GM18517 (cell line): ENCODE measurements at regions not wholly inside any gene's neighbourhood (a gene's known extent, or its start where the extent isn't known, plus 50 kb on each side); places are given as distances from the start of the nearest gene placed in this dataset.

Experiments used
- ATAC-seq: cut with Tn5 transposase; IDR thresholded peaks from one replicate; pipeline ENCODE4 v1.9.1; 2021; ENCODE audit warnings: mild to moderate bottlenecking, moderate library complexity; ENCODE audit not compliant: unreplicated experiment

DNA sequence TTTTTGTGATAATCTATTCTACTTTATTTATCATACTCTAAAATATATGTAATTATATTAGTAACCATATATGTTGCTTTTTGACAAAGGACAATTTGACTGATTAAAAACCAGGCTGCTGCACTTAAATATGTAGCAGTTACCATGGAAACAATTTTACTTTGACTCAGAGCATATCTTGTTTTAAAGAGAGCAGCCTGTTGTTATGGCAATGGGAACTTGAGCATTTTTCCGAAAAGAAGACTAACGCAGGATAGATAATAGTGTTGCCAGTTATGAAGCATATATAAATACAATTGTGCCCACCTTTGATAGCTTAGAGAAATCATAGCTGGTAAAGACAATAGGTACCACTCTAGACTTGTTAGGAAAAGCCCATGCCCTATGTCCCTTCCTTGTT is 283.0 kb downstream of the GASK1B start:
- no peak for ATAC-seq

DNA sequence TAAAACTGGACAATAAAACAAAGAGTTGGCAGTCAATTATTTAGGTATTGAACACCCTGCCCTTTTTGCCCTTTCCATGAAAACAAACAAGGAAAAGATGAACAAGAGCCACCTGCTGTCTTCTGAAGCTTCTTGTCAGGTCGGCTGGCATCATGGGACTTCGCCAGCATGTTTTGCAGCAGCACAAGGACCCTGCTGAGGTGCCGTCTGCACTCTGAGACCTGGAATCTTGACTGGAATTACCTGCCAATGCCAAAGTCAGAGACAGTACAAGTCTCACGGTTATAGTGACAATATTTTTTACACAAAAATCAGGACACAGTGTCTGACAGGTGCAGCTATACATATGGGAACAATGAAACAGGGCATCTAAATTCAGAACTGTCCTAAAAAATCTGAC is 284.5 kb downstream of the GASK1B start:
- no peak for ATAC-seq

DNA sequence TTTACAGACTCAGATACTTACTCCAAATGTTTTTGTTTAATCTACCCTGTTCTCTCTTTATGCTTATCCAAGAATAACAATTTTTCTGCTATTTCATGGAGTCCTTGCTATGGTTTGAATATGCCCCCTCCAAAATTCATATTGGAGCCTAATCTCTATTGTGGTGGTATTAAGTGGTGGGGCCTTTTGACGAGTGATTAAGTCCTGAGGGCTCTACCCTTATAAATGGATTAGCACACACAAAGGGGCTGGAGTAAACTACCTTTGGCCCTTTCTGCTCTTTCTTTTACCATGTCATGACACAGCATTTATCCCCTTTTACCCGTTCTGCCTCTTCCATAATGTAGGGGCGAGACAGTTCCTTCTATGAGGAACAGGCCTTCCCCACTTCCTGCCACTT is 285.5 kb downstream of the GASK1B start:
- no peak for ATAC-seq

DNA sequence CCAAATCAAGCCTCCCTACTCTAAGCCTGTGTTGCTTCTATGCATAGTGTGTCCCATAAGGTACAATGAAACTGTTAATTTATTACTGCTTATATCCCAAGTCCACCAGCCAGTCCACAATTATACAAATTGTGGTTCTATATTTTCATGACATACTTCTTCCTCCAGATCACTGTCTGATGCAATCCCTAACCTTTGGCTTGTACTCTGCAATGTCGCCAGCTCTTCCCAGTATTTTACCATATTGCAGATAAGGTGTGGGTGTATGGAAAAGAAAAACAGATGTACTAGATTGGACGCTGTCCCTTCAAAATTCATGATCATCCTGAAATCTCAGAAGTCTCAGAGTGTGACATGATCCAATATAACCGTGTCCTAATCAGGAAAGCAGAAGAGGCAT is 286.2 kb downstream of the GASK1B start:
- ATAC-seq, result no peak

DNA sequence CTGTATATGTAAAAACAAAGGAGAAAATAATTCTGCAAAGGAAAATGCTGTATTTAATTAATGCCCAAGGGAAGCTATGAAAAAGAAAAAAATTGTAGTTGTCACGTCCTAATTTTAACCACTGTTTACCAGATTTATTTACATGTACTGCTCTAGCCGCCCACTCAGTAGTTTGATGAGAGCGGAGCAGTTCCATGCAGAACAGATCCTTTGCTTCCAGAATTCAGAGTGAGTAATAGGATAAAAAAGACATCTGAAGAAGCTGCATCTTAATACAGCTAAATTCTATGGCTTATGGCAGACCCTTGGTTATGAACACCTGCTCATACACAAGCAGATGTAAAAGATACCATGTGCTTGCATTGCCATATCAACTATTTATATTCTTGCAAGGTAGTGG is 287.0 kb downstream of the GASK1B start:
- ATAC-seq, result no peak

DNA sequence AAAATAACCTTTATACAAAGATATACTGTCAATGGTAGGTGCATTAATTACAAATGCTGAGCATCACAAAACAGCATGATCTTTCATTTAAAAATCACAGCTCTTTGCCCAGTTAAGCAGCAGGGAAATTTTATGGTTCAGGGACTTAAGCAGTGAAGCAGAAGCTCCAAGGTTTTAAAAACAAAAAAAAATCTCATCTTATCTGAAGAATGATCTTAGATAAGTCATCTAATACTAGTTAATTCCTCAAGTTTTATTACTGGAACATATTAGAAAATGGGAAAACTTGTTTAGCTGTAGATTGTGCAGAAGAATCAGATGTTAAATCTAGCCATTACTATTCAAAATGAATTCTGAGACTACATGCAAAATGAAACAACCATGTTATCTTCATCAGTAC is 289.9 kb downstream of the GASK1B start:
- no peak for ATAC-seq

DNA sequence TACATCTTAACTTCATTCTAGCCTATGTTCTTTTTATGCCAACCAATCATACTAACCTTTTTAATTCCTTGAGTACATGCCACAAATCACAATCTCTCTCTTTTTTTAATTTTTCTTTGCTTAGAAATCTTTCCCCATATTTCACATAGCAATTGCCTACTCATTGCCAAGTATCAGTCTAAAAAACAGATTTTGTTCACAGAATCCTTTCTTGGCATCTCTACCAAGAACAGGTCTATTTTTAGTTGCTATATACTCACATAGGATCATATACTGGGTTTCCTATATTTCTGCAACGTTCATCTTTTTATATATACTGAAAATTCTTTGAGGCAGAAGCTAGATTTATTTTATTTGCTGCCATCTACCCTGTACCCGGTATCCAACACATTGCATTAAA is 292.1 kb downstream of the GASK1B start:
- ATAC-seq, result no peak

DNA sequence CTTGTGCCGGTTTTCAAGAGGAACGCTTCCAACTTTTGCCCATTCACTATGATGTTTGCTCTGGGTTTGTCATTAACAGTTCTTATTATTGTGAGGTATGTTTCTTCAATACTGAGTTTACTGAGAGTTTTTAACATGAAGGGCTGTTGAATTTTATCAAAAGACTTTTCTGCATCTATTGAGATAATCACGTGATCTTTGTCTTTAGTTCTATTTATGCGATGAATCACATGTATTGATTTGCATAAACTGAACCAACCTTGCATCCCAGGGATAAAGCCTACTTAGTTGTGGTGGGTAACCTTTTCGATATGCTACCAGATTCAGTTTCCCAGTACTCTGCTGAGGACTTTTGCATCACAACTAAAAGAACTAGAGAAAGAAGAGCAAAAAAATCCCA is 318.0 kb downstream of the GASK1B start:
- no peak for ATAC-seq

DNA sequence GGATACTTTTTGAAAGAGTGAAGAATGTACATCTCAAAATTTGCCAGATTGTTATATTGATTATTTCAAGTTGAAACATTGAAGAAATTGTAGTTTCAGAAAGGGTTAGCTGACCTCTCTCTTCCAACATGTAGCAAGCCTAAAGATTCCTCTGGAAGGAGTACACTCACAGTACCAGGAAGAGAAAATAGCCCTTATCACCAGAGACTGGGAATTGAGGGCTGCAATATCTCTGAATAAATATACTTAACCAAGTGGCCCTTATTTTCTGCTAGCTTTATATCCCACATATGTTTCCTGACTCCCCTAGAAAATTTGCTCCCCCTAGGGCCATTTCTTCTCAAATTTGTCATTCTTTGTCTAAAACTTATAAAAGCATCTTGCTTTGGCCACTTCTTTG is 332.2 kb downstream of the GASK1B start:
- no peak for ATAC-seq

DNA sequence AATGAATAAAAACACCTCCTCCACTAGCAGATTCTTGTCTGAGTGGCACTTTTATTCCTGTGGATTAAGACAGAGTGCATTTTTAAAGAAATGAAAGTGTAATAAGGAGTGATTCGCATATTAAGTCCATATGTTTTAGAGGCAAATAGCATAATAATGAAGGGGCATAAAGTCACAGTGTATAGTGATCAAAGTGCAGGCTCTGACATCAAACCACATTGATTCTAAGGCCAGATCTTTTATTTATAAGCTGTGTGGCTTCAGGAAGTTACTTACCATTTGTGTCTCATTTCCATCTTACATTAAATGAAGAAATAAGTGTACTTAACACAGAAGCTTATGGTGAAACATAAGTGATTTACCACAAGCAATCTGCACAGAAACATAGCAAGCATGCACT is 332.8 kb downstream of the GASK1B start:
- no peak for ATAC-seq

DNA sequence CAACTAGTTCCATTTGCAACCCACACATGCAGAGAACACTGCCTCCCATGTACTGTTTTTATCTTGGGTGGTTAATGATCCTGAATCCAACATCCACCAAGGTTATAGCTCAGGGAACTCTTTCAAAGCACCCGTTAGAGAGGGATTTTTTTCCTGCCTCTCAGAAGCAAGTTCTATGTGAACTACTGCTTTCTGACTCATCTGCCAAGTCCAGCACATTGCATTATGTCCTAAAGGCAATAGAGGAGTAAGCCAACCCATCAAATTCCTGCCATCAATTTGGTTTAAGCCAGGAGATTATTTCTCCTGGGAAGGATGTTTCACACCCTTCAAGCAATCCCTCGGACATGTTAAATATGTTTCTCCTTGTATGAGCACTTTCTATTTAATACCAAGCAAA is 334.5 kb downstream of the GASK1B start:
- ATAC-seq, result no peak

DNA sequence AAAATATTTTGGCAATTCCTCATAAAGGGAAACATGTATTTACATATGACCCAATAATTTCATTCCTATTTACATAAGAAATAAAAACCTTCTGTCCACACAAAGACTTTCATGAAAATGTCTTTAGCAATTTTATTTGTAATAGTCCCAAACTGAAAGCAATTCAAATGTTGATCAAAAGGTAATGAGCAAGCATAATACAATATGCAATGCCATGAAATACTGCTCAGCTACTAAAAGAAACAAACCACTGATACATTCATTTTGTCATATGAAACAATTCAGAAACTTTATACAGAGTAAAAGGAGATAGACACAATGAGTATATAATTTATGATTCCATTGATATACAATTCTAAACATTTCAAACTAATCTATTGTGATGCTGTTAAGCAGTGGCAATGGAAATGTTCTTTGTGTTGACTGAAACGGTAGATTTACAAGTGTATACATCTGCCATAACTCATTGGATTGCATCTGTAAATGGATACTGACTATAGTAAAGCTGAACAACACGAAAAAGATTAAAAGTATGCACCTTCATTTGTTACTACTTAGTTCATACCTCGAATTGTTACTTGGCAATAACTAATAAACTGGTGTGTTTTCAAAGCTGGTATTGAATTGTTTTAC is 335.6 kb downstream of the GASK1B start:
- no peak for ATAC-seq

DNA sequence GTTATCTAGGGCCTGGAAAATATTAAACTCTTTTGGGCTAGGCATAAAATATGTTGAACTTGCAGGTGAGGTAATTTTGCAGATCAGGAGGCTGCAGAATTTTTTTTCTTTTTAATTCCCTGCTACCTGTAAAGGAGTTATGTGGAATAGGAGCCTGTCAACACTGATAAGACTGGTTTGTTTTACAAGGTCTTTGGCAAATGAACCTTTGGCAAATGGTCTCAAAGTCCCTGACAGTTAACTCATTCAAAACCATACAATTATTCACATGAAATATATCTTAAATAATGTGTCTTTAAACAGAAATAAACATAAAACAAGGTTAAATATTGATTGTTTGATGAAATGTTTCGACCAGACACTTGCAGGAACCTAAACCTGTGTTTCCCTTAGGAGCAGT is 340.2 kb downstream of the GASK1B start:
- ATAC-seq, result no peak

DNA sequence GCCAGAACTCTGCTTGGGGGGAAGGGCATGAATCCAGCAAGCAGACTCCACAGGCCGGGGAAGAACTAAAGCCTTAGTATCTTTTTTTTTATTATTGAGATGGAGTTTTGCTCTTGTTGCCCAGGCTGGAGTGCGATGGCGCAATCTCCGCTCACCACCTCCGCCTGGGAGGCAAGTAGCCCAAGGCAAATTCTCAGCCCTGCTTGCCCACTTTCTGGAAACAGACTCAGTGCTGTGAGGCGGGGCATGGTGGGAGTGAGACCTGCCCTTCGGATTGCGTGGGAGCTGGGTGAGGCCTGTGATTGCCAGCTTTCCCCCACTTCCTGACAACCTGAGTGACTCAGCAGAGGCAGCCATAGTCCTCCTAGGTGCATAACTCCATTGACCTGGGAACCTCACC is 348.8 kb downstream of the GASK1B start:
- ATAC-seq, result no peak

DNA sequence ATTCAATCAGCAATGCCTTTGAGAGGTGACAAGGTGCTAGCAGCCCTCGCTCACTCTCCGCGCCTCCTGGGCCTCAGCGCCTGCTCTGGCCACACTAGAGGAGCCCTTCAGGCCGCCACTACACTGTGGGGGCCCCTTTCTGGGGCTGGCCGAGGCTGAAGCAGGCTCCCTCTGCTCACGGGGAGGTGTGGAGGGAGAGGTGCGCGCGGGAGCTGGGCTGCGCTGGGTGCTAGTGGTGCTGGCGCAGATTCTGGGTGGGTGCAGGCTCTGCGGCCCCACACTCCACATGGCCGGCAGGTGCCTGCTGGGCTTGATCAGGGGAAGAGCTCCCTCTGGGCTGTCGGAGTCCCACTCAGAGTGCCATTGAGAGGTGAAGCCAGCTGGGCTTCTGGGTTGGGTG is 351.0 kb downstream of the GASK1B start:
- no peak for ATAC-seq

DNA sequence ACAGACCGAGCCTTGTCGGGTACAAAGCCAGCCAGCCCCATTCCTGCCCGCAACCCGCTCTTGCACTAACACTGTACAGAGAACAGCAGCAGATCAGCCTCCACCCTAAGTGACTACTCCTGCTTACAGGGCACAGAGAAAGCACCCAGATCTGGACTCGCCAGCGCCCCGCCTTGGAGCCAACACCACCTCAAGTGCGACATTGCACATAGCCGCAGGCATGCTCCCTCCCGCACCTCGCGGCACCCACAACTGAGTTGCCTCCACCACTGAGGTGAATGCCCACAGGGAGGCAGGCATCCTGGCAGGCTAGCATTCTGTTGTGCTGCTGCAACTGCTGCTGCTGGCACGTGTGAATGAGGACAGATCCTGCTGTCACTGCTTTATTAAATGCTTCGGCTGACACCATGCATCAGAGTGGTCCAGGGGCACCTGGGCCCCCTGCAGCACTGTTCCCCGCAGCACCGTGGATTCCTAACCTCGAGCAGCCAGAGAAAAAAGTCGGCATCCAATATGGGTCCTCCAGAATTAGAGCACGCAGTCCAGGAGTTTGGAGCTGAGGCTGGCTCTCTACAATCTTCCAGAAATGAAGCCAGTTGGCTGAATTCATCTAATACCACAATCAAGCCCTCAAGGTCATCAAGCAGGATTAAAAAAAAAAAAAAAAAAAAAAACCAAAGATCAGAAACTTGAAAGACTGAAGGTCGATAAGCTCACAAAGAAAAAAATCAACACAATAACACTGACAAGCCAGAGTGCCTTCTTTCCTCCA is 352.9 kb downstream of the GASK1B start:
- ATAC-seq, result no peak

DNA sequence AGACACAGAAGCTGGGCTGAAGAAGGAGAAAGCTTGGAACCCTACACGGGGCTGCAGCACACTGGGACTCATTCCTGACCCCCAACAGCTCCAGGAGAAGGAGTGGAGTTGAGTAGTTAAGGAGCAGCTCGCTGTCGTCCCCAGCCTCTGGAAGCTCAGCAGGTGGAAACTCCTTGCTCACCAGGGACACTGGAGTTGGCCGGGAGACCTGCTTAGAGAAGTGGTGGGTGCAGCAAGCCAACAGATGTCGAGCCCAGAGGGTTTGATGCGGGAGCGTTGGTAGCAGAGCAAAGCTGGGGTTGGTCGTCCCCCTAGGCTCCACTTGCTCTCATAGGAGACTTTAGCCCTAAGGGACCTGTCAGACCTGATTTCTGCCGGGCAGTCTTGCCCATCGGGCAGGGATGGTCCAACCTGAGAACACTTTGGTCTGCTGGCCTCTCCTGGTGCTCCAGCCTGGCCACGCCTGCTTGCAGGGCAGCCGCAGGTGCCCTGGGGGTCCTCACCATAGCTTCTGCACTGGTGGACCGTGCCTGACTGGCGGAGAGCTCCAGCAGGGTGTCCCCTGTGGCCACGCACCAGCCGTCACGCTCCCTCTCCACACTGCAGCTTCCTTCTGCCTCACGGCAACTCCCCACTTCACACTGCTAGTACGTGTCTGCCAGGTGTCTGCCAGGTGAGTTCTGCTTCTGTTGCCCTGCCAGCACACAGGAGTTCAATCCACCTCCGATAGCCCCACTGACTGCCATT is 353.7 kb downstream of the GASK1B start:
- no peak for ATAC-seq

DNA sequence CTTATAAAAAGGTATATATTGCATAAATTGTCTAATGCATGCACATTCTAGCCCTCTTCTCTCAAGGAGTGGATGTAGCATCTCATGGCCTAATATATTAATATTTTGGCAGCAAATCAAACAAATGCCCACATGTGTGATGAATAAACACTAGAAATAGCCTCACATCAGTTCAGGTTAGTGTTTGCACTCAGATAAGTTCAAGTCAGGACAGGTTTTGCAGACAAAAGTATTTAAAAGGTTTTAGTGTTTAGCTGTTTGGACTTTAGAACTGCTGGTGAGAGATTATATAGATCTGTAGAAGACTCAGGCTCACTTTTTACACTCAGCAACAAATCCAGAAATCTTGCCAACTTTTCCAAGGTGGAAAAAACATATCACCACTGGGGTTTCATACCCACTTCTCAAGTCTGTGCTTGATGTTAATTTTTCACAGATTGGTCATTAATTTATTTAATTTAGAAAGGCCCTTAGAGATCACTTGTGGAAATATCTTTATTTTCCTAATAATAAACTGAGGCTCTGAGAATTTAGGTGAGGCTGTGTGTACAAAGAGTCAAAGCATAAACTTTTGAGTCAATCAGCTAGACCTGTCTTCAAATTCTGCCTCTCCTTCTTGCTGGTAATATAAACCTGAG is 362.6 kb downstream of the GASK1B start:
- ATAC-seq, result no peak

DNA sequence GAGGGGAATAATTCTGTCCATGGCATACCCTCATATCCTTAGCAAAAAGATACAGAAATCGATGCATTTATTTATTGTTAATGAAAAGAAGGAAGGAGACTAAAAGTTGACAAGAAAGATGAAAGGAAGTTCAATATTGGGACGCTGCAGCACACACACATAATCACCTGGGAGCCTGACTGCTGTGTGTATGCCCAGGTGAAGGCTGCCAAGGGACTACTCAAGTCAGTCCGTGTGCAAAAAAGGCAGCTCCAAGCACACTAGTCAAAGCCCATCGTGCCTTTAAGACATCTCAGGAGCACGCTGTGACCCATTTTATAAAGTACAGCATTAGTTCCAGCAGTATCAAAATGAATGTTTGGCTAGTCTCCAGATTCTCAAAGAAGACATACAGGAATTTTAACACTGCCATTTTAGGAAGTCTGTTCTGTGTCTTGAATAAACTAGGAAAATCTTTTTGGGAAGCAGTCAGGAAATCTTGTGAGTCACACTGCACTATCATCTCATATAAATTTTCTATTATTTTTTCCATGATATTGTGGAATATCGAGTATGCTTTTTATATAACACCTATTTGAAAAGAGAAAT is 363.9 kb downstream of the GASK1B start:
- ATAC-seq, result no peak

DNA sequence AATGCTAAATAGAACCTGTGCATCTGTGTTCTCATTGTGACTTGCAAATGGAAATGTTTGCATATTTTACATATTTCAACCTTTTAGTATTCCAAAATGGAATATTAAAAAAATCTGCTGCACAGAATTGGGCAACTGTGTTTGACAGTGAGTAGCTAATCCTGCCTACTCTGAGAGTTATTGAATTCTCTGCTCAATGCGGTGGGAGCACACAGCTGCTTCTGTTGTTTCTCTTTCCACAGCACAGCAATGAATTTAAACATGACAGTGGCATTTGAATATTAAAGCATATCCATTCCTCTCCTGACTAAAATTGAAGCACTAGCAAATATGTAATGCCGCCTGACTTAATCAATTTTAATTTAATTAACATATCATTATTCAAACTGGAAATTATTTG is 366.6 kb downstream of the GASK1B start:
- ATAC-seq, result no peak

DNA sequence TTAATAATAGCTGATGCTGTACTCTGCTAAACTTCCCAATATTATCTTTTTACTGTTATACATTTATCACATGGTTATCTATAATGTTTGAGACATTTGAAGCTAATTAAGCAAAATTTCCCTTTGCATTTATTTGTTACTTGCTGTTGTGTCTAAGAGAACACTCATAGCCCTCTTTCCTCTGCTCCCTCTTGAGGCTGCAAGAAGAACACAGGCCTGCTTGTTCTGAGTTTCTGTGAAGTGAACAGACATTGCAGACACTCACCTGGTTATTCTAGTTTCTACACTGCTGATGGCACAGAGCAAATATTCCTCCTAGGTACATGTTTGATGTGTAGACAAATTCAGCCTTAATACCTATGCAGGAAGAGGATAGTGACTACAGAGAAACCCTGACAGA is 367.8 kb downstream of the GASK1B start:
- no peak for ATAC-seq
